H54 (cell line): ENCODE measurements at regions not wholly inside any gene's neighbourhood (a gene's known extent, or its start where the extent isn't known, plus 50 kb on each side); places are given as distances from the start of the nearest gene placed in this dataset.

Experiments used
- DNase-seq: peaks from one replicate; pipeline ENCODE4 v3.0.0; 2011; ENCODE audit warnings: low spot score, mixed read lengths; ENCODE audit not compliant: insufficient read length
- FAIRE-seq: peaks from 3 replicates; lab custom pipeline; 2011; peaks lifted over from hg19 to GRCh38; lab: Jason Lieb, UNC
- POLR2A ChIP-seq: IDR thresholded peaks from 2 replicates; pipeline ENCODE4 v1.6.1; 2011; ENCODE audit warnings: low read depth, mild to moderate bottlenecking, low read length

- FAIRE-seq (no peak), DNase-seq (no peak)
- TF ChIP-seq POLR2A: no peak
Observed at GRCh38 chr11:79960461-79960860, 519.6 kb upstream of the TENM4 start.

GRCh38 chr11:79959318-79959717, 518.5 kb upstream of the TENM4 start:
- DNase-seq: no peak
- TF ChIP-seq POLR2A: no peak
- FAIRE-seq: no peak

- FAIRE-seq: no peak
- no peak for TF ChIP-seq POLR2A
- DNase-seq: no peak
Observed at GRCh38 chr11:79957702-79958101, 516.9 kb upstream of the TENM4 start.

GRCh38 chr11:79956061-79956460, 515.2 kb upstream of the TENM4 start:
- DNase-seq: no peak

GRCh38 chr11:79953629-79954028, 512.8 kb upstream of the TENM4 start:
- TF ChIP-seq POLR2A: no peak
- DNase-seq: no peak
- FAIRE-seq: no peak

More at GRCh38 chr11:79956061-79956460, 515.2 kb upstream of the TENM4 start:
- no peak for TF ChIP-seq POLR2A
- FAIRE-seq: no peak

DNA sequence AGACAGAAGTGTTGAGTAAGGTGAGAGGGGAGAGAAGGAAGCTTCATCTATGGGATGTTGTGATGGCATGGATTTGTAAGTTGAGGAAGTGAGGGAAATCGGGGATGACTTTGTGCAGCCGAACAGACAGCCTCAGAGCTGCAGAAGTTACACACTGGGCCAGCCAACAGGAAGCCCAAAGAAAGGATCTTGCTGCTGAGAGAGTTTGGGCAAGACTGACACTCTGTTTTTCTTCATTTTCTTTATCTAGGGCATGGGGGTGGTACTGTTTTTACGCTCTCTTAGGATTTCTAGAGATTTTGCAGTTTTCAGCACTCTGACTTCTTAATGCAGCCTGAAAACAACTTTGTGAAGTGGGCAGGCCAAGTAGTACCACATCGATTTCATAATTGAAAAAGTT, 509.9 kb upstream of the TENM4 start:
- TF ChIP-seq POLR2A: no peak
- no peak for FAIRE-seq
- DNase-seq: no peak

DNA sequence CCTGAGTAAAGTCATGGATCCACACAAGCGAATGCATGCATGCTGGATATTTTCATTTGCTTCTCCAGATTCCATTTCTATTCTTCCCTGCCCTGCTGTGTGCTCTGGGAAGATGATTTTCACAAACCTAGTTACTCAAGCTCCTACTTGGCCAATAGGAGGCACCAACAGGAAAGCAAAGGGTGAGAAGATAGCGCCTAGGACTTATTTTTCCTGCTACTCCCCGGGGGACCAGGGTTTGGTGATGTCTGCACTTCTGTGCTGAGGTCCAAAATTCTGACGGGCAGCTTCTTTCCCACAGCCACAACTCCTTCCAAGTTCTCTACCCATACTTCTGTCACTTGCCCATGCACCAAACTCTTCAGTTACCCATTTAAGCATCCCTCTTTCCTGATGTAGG, 509.3 kb upstream of the TENM4 start:
- no peak for DNase-seq
- TF ChIP-seq POLR2A: no peak

DNA sequence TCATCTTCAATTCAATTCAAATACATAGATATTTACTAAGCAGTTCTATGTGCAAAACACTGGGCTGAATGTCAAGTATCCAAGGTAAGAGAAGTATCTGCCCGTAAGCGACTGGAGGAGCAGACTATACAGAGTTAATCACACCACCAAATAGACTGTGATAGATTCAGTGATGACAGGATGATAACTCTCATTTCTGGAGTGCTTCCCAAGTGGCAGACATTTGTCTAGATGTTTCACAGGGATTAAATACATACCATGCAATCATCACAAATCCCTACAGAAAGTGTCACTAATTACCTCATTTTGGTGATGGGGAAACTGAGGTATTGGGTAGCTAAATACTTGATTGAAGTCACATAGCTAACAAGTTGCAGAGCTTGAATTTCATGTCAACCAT, 508.7 kb upstream of the TENM4 start:
- TF ChIP-seq POLR2A: no peak
- no peak for FAIRE-seq
- DNase-seq: no peak

More for the DNA sequence above, 509.3 kb upstream of the TENM4 start:
- FAIRE-seq: no peak

DNA sequence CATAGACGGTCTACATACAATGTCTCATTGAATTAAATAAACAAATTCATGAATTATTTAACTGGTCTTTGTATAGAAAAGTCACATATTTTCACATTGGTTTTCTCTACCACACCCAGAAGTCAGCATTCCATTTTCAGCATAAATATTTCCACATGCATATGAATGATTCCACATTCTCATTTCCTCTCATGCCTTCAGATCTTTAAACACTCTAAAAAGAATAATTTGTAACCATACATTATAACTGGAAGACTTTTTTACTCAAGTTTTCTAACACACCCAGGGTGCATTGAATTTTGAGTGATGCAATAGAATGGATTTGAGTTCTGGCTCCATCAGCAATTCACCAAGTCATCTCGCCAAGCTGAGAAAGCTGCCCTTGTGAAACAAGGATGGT, 501.8 kb upstream of the TENM4 start:
- FAIRE-seq (no peak), DNase-seq (no peak)
- TF ChIP-seq POLR2A: no peak

DNA sequence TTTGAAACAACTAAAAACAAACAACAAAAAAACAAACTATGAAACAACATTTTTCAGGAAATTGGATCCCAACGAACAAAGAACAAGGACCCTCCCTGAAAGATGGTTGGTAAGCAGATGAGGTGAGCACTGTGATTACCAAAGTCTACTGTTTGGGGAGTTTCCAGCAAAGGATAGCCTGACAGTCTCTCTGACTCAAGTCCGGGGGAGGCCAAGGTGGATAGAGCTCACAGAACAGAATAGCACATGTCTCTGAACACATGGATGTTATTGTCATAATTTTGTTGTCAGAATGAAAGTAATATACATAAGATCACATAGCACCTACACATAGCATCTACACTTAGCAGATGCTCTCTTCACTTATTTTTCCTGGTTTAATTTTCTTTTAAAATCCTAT, 501.3 kb upstream of the TENM4 start:
- DNase-seq: no peak
- no peak for TF ChIP-seq POLR2A
- no peak for FAIRE-seq

- FAIRE-seq (no peak), DNase-seq (no peak)
- TF ChIP-seq POLR2A: no peak
Observed at GRCh38 chr11:79940974-79941735, 500.3 kb upstream of the TENM4 start.

GRCh38 chr11:79940165-79940564, 499.3 kb upstream of the TENM4 start:
- FAIRE-seq: no peak
- DNase-seq: no peak
- TF ChIP-seq POLR2A: no peak

DNA sequence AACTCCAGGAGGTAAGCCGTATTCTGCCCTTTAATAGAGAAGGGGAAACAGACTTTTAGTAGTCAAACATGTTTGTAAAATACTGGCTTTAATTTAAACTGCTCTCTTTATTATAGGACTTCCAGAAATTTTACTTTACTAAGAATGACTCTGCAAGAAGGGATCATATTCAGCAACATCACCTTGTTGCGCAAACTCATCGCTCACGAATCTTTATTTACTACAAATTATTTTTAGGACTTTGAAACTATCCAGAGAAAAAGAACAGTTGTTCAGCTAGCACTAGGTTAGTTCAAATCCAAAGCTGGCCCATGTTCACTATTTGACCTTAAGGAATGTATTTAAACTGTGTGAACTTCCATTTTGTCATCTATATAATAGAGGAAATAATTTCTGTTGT, 498.3 kb upstream of the TENM4 start:
- no peak for FAIRE-seq
- TF ChIP-seq POLR2A: no peak
- no peak for DNase-seq

- no peak for DNase-seq
- no peak for FAIRE-seq
- no peak for TF ChIP-seq POLR2A
Observed at GRCh38 chr11:79937676-79938334, 497.0 kb upstream of the TENM4 start.

GRCh38 chr11:79932612-79933011, 491.8 kb upstream of the TENM4 start:
- FAIRE-seq (no peak), DNase-seq (no peak)
- no peak for TF ChIP-seq POLR2A
